K562 (cell line): ENCODE measurements at regions not wholly inside any gene's neighbourhood (a gene's known extent, or its start where the extent isn't known, plus 50 kb on each side); places are given as distances from the start of the nearest gene placed in this dataset.

Experiments
- ATAC-seq: fragments of 200-7000 bp; cut with Tn5 transposase; 3 replicates; pipeline ENCODE4 v1.9.1; 2020; ENCODE audit warnings: moderate library complexity
- BruUV-seq: library from RNA; stranded (reverse); fragments of 400-500 nt; replicated peaks from 2 replicates; lab custom pipeline; 2021; lab: Mats Ljungman, UMichigan
- CTCF ChIA-PET: fragments of 300-600 bp; formaldehyde crosslinking; extraction: SDS; loops from one replicate; lab custom pipeline; 2021; ENCODE audit warnings: low intra/inter-chr PET ratio; lab: Yijun Ruan, JAX
- POLR2A ChIA-PET: fragments of 300-600, 350-650 bp; sonication (Branson Sonifier 250); formaldehyde crosslinking; extraction: SDS; loops from one replicate; lab custom pipeline; 2021; ENCODE audit warnings: antibody characterized with exemption, inconsistent platforms; lab: Yijun Ruan, JAX
- DNase-seq, 4 experiments: peaks; one replicate each; pipeline versions ENCODE4 v3.0.0 to v3.0.0-alpha.2; 2011 to 2018; ENCODE audit warnings: low spot score in 3 of 4, mixed read lengths in 3 of 4; ENCODE audit errors: extremely low read depth in 1 of 4
- FAIRE-seq: peaks from 2 replicates; lab custom pipeline; 2011; peaks lifted over from hg19 to GRCh38; lab: Jason Lieb, UNC
- H2AFZ ChIP-seq: 2 replicates; pipeline ENCODE4 v1.6.0; 2011; ENCODE audit warnings: low read depth, low read length, control low read depth, inconsistent platforms
- H3K27ac ChIP-seq: fragments of 200-600 bp; 3 replicates; pipeline ENCODE4 v1.8.0; 2011; ENCODE audit warnings: low read depth, mild to moderate bottlenecking, control low read depth, inconsistent platforms, low read length, moderate library complexity, mixed read lengths; ENCODE audit errors: extremely low read depth
- H3K27me3 ChIP-seq, 2 experiments: fragments of 300-600 bp in 1 of 2; 2 replicates in 1 of 2; 3 replicates in 1 of 2; pipeline versions ENCODE4 v1.6.0 to v1.8.0; 2011; ENCODE audit warnings: inconsistent platforms in 2 of 2, low read length in 2 of 2, mild to moderate bottlenecking in 1 of 2, mixed read lengths in 1 of 2, moderate library complexity in 1 of 2; ENCODE audit not compliant: control insufficient read depth in 2 of 2, insufficient read depth in 2 of 2
- H3K36me3 ChIP-seq: fragments of 300-600 bp; 3 replicates; pipeline ENCODE4 v1.8.0; 2011; ENCODE audit warnings: mild to moderate bottlenecking, low read length, inconsistent platforms; ENCODE audit not compliant: control insufficient read depth, insufficient read depth
- H3K4me1 ChIP-seq, 2 experiments: fragments of 200-600 bp in 1 of 2; replicated peaks in 1 of 2; 2 replicates in 1 of 2; 3 replicates in 1 of 2; pipeline versions ENCODE4 v1.5.1 to v1.8.0; 2011; ENCODE audit warnings: inconsistent platforms in 2 of 2, low read length in 2 of 2, mild to moderate bottlenecking in 1 of 2, mixed read lengths in 1 of 2, moderate library complexity in 1 of 2; ENCODE audit not compliant: control insufficient read depth in 2 of 2, insufficient read depth in 2 of 2
- H3K4me2 ChIP-seq: 2 replicates; pipeline ENCODE4 v1.6.1; 2011; ENCODE audit warnings: low read length, control low read depth, inconsistent platforms, mixed read lengths; ENCODE audit not compliant: insufficient read depth
- H3K4me3 ChIP-seq: fragments of 200-600 bp; sonication (generic), shearing (Covaris generic); 2 replicates; pipeline ENCODE4 v1.5.1; 2016; ENCODE audit warnings: control low read depth, inconsistent platforms
- H3K79me2 ChIP-seq: fragments of 200-600 bp; 3 replicates; pipeline ENCODE4 v1.8.0; 2011; ENCODE audit warnings: low read length, inconsistent platforms; ENCODE audit not compliant: control insufficient read depth, insufficient read depth
- H3K9ac ChIP-seq, 2 experiments: 2 replicates each; pipeline versions ENCODE4 v1.6.0 to v1.6.1; 2011; ENCODE audit warnings: low read depth in 2 of 2, low read length in 2 of 2, control low read depth in 1 of 2, inconsistent platforms in 1 of 2, mild to moderate bottlenecking in 1 of 2, mixed read lengths in 1 of 2; ENCODE audit not compliant: insufficient read depth in 1 of 2
- H3K9me1 ChIP-seq: one replicate; pipeline ENCODE4 v1.6.0; 2011; ENCODE audit warnings: inconsistent platforms, mild to moderate bottlenecking, low read length, moderate library complexity; ENCODE audit not compliant: control insufficient read depth, insufficient read depth
- H3K9me3 ChIP-seq: replicated peaks from 2 replicates; pipeline ENCODE4 v1.5.1; 2011; ENCODE audit warnings: low read depth, low read length, inconsistent platforms; ENCODE audit not compliant: control insufficient read depth, insufficient read depth
- H4K20me1 ChIP-seq: replicated peaks from 2 replicates; pipeline ENCODE4 v1.6.1; 2011; ENCODE audit warnings: low read length, inconsistent platforms, mixed read lengths; ENCODE audit not compliant: control insufficient read depth, insufficient read depth
- ARID2 ChIP-seq: fragments of 450-650 bp; IDR thresholded peaks from 2 replicates; pipeline ENCODE4 v1.6.1; 2017; ENCODE audit warnings: antibody characterized with exemption, mild to moderate bottlenecking
- BRD4 ChIP-seq: fragments of 200-600 bp; sonication (generic); IDR thresholded peaks from 2 replicates; pipeline ENCODE4 v1.6.1; 2017; ENCODE audit warnings: inconsistent platforms
- JUN ChIP-seq, 2 experiments: sonication (generic) in 1 of 2; formaldehyde crosslinking in 1 of 2; IDR thresholded peaks; 2 replicates each; pipeline versions ENCODE4 v1.6.1 to v1.8.0; 2012 to 2022; ENCODE audit warnings: borderline replicate concordance in 2 of 2, mild to moderate bottlenecking in 2 of 2, improper control_type of control experiment in 1 of 2, low read depth in 1 of 2, low read length in 1 of 2, missing genetic modification reagents in 1 of 2
- KAT2B ChIP-seq: IDR thresholded peaks from one replicate; pipeline ENCODE4 v1.6.1; 2012; ENCODE audit warnings: low read depth, mild to moderate bottlenecking, control low read depth, inconsistent platforms, low read length, moderate library complexity
- LCOR ChIP-seq: sonication (generic); formaldehyde crosslinking; IDR thresholded peaks from 2 replicates; pipeline ENCODE4 v1.8.0; 2022; ENCODE audit warnings: mild to moderate bottlenecking, missing genetic modification reagents
- MTA2 ChIP-seq: fragments of 450-650 bp; IDR thresholded peaks from 2 replicates; pipeline ENCODE4 v1.6.1; 2016; ENCODE audit warnings: low read depth
- NFYB ChIP-seq: IDR thresholded peaks from 2 replicates; pipeline ENCODE4 v1.6.1; 2011; ENCODE audit warnings: mild to moderate bottlenecking, moderate library complexity; ENCODE audit not compliant: insufficient read length; ENCODE audit errors: extremely low read depth
- TRIM24 ChIP-seq, 2 experiments: fragments of 450-650 bp; IDR thresholded peaks; 2 replicates each; pipeline ENCODE4 v1.6.1; 2016
- ZFX ChIP-seq: sonication (generic); formaldehyde crosslinking; IDR thresholded peaks from 2 replicates; pipeline ENCODE4 v1.8.0; 2022; ENCODE audit warnings: mild to moderate bottlenecking, missing genetic modification reagents, moderate library complexity
- ZNF134 ChIP-seq: fragments of 250-450 bp; sonication (Bioruptor Pico); conservative IDR thresholded peaks from 2 replicates; pipeline ENCODE4 v1.4.0; 2020
- ZNF316 ChIP-seq: fragments of 450-650 bp; IDR thresholded peaks from 2 replicates; pipeline ENCODE4 v1.6.1; 2016
- WGBS: fragments of 100-300 bp; shearing (Covaris generic); methylation state at CpG from one replicate; pipeline ENCODE4 v1.1.6; 2016; ENCODE audit warnings: low coverage, mixed read lengths; ENCODE audit not compliant: insufficient coverage; ENCODE audit errors: missing lambda C conversion rate; 5-methylcytosine and 5-hydroxymethylcytosine counted together
- in situ Hi-C: fragments of 300-500 bp; cut with MboI; formaldehyde crosslinking; loops from 4 replicates; pipeline ENCODE4 v1.15.0; 2018; ENCODE audit warnings: inconsistent platforms, mixed read lengths
- intact Hi-C: fragments of 100-400 bp; cut with micrococcal nuclease; formaldehyde crosslinking; loops from 2 replicates; pipeline ENCODE4 v1.14.2; 2022
- TF ChIP-seq, protein P1 (sequence below): IDR thresholded peaks from 2 replicates; pipeline ENCODE4 v1.6.1; 2011; ENCODE audit not compliant: insufficient read length; ENCODE audit errors: extremely low read depth

GRCh38 chr1:199553104-199553503 is 474.4 kb upstream of the NR5A2 start:
- no TSS peak for BruUV-seq
- H2AFZ ChIP-seq, result no peak overlapping the region
- no peak for FAIRE-seq
- ChIA-PET CTCF (no interaction called here), POLR2A (no interaction called here)
- H3K9ac ChIP-seq, result no peak overlapping the region
- no peaks in the 10 kb centered on the region for H3K9me1 ChIP-seq
- H3K36me3 ChIP-seq, result no peaks in the 10 kb centered on the region
- H3K27me3 ChIP-seq, result no peaks in the 10 kb centered on the region
- no peaks in the 10 kb centered on the region for H3K9me3 ChIP-seq
- no peak for ATAC-seq
- no peak for TF ChIP-seq MTA2
- TF ChIP-seq, protein P1, sequence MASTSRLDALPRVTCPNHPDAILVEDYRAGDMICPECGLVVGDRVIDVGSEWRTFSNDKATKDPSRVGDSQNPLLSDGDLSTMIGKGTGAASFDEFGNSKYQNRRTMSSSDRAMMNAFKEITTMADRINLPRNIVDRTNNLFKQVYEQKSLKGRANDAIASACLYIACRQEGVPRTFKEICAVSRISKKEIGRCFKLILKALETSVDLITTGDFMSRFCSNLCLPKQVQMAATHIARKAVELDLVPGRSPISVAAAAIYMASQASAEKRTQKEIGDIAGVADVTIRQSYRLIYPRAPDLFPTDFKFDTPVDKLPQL, result no peak
- TF ChIP-seq LCOR (CRISPR knock-in tag), result no peak
- TF ChIP-seq ARID2, result no peak
- no peak for TF ChIP-seq BRD4
- no peak for TF ChIP-seq ZNF134 (CRISPR knock-in tag)
- no peak for TF ChIP-seq ZNF316
- TF ChIP-seq TRIM24 (IDR thresholded peaks at IDR 0.05), result no peak
- TF ChIP-seq ZFX (CRISPR knock-in tag), result no peak
- TF ChIP-seq JUN (IDR thresholded peaks at IDR 0.05; ENCODE audit: borderline replicate concordance, low read depth, low read length), result no peak
- TF ChIP-seq JUN (CRISPR knock-in tag; IDR thresholded peaks at IDR 0.05; ENCODE audit: borderline replicate concordance), result no peak
- no peak for TF ChIP-seq KAT2B
- no peak for TF ChIP-seq NFYB
- no peaks in the 10 kb centered on the region for H4K20me1 ChIP-seq
- H3K4me2 ChIP-seq, result no peak overlapping the region
- H3K4me1 ChIP-seq, result no peaks in the 10 kb centered on the region
- H3K4me3 ChIP-seq, result no peak overlapping the region
- H3K79me2 ChIP-seq, result no peaks in the 10 kb centered on the region
- in situ Hi-C loops (no loop called here), intact Hi-C loops (no loop called here)
- WGBS, result 0% methylated on average over 1 of the region's 1 CpG
- no peak for DNase-seq
- no peak overlapping the region for H3K27ac ChIP-seq
